ENCODE measurements at regions not wholly inside any gene's neighbourhood (a gene's known extent, or its start where the extent isn't known, plus 50 kb on each side); places are given as distances from the start of the nearest gene placed in this dataset.

DNA sequence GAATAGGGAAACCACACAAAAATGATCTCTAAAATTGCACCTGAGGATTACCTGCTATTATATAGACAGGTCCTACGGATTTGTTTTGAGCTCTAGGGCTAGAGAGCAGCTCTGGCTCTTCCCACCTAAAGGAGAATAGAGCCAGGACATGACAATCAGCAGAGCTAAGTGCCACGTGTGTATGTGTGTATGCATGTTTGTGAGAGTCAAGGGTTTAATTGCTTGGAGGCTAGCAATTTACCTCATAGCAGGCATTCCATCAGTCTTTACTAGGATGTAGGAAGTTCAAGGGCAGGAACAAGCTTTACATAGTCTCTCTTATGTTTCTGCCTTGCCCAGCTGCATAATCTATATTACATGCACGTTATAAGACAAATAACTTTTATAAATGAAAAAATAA, 498.2 kb downstream of the NSUN3 start:
- TF ChIP-seq CTCF (IDR thresholded peaks at IDR 0.05) (no peak), POLR2A (IDR thresholded peaks at IDR 0.05; ENCODE audit: low read depth) (no peak), POLR2AphosphoS5 (IDR thresholded peaks at IDR 0.05) (no peak)
